ENCODE measurements at regions not wholly inside any gene's neighbourhood (a gene's known extent, or its start where the extent isn't known, plus 50 kb on each side); places are given as distances from the start of the nearest gene placed in this dataset.

GRCh38 chr15:31266712-31267111, 59.9 kb upstream of the KLF13 start:
- TF ChIP-seq CTCF (IDR thresholded peaks at IDR 0.05) = no peak
- no peak for TF ChIP-seq POLR2AphosphoS5 (IDR thresholded peaks at IDR 0.05)
- TF ChIP-seq EP300 (IDR thresholded peaks at IDR 0.05; ENCODE audit: low read depth) = no peak

All from transverse colon (tissue), 4 donors.